ENCODE measurements at regions not wholly inside any gene's neighbourhood (a gene's known extent, or its start where the extent isn't known, plus 50 kb on each side); places are given as distances from the start of the nearest gene placed in this dataset.

DNA sequence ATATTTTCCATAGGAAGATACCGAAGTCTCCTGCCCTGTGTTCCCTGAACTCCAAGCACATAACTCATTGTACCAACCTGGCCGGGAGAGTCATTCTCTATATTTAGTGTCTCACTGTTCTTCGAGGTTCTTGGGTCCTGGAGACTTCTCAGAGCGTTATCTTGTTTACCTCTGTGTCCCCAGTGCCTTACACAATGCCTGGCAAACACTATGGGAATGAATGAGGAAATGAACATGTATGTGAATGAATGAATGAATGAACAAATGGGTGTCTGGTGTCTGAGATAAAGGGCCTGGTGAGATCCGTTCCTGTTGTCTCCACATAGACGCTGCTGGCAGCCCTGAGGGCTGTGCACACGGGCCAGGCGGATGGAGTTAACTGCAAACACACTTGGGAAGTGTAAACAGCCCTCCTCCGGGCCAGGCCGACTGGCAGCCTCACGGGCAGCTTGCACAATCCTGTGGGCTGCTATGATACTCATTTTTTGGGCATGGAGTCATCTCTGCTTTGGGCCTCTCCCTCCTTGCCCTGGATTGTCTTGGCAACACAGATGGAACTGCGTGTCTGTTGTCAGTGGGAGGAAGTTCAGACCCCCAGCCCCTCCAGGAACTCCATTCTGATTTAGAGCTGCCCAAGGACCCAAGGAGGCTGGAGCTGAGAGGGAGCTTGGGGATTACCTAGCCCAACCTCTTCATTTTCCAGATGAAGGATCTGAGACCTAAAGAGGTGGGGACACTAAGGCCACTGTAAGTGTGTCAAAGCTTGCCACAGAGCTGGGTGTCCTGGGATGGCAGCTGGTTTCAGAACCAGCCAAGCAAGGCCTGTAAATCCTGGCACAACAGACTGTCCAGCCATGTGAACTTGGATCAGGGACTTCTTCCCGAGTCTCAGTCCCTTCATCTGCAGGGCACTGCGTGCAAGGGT is 124.4 kb downstream of the INHBB start:
- Histone ChIP-seq H3K4me3 (ENCODE audit: low read depth in 1 of 2, low read length in 2 of 2) (no peak overlapping the region), H3K27me3 (ENCODE audit: insufficient read depth, low read length, poor library complexity) (no peaks in the 10 kb centered on the region), H3K27ac (ENCODE audit: low read length) (no peak overlapping the region), H2AFZ (ENCODE audit: low read depth, low read length) (no peak overlapping the region), H3K4me2 (ENCODE audit: insufficient read depth, low read length) (no peak overlapping the region), H3K4me1 (ENCODE audit: insufficient read depth, low read length) (no peaks in the 10 kb centered on the region), H3K9me3 (ENCODE audit: insufficient read depth, low read length, severe bottlenecking) (no peaks in the 10 kb centered on the region), H4K20me1 (ENCODE audit: insufficient read depth, low read length) (no peaks in the 10 kb centered on the region), H3K79me2 (ENCODE audit: insufficient read depth, low read length) (no peaks in the 10 kb centered on the region), H3K9ac (ENCODE audit: low read depth, low read length) (no peak overlapping the region), H3K36me3 (ENCODE audit: insufficient read depth, low read length) (no peaks in the 10 kb centered on the region)
- ATAC-seq (ENCODE audit: insufficient read depth, low read depth) (no peak), DNase-seq (no peak)
- TF ChIP-seq EZH2 (IDR thresholded peaks at IDR 0.05; ENCODE audit: borderline replicate concordance, low read depth, low read length, severe bottlenecking), result no peak
- TF ChIP-seq, protein P1, sequence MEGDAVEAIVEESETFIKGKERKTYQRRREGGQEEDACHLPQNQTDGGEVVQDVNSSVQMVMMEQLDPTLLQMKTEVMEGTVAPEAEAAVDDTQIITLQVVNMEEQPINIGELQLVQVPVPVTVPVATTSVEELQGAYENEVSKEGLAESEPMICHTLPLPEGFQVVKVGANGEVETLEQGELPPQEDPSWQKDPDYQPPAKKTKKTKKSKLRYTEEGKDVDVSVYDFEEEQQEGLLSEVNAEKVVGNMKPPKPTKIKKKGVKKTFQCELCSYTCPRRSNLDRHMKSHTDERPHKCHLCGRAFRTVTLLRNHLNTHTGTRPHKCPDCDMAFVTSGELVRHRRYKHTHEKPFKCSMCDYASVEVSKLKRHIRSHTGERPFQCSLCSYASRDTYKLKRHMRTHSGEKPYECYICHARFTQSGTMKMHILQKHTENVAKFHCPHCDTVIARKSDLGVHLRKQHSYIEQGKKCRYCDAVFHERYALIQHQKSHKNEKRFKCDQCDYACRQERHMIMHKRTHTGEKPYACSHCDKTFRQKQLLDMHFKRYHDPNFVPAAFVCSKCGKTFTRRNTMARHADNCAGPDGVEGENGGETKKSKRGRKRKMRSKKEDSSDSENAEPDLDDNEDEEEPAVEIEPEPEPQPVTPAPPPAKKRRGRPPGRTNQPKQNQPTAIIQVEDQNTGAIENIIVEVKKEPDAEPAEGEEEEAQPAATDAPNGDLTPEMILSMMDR (IDR thresholded peaks at IDR 0.05; ENCODE audit: borderline replicate concordance, extremely low read depth, low read length, poor library complexity, severe bottlenecking), result no peak

DNA sequence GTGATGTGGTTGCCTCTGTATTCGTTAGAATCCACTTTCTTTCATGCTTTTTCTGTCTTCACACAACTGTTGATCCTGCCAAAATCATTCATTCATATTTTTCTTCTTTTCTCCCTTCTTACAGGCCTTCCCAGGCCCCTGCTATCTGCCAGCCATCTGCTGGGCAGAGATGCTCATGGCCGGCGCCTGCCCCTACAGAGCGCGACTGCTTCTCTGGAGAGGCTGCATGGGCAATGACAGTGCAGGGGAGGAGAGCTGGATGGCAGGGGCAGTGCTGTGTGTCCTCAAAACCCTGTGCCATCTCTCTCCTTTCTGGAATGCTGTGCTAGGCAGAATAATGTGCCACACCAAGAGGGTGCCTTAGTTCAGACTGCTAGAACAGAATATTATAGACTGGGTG is 125.2 kb downstream of the INHBB start:
- H3K27ac ChIP-seq (ENCODE audit: low read length), result no peak overlapping the region

DNA sequence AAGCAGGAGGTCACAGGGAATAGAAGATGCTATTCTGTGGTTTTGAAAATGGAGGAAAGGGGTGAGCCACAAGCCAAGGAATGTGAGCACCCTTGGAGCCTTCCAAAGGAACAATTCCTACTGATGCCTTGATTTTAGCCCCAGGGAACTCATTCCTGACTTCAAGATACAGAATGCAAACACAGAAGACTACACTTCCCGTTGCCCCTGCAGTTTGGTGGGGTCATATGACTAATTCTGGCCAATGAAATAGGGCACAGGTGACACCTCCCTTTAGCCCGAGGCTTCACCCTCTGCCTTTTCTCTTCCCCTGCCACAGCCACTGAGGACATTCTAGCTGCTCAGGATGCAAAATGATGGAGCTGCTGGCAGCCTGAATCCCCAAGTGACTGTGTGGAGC is 126.1 kb downstream of the INHBB start:
- Histone ChIP-seq H4K20me1 (ENCODE audit: insufficient read depth, low read length) (no peaks in the 10 kb centered on the region), H2AFZ (ENCODE audit: low read depth, low read length) (no peak overlapping the region), H3K79me2 (ENCODE audit: insufficient read depth, low read length) (no peaks in the 10 kb centered on the region), H3K36me3 (ENCODE audit: insufficient read depth, low read length) (no peaks in the 10 kb centered on the region), H3K27ac (ENCODE audit: low read length) (no peak overlapping the region), H3K9ac (ENCODE audit: low read depth, low read length) (no peak overlapping the region), H3K4me2 (ENCODE audit: insufficient read depth, low read length) (no peak overlapping the region), H3K4me3 (ENCODE audit: low read depth in 1 of 2, low read length in 2 of 2) (no peak overlapping the region), H3K4me1 (ENCODE audit: insufficient read depth, low read length) (no peaks in the 10 kb centered on the region), H3K27me3 (ENCODE audit: insufficient read depth, low read length, poor library complexity) (no peaks in the 10 kb centered on the region), H3K9me3 (ENCODE audit: insufficient read depth, low read length, severe bottlenecking) (no peaks in the 10 kb centered on the region)
- TF ChIP-seq EZH2 (IDR thresholded peaks at IDR 0.05; ENCODE audit: borderline replicate concordance, low read depth, low read length, severe bottlenecking), result no peak
- TF ChIP-seq, protein P1 (IDR thresholded peaks at IDR 0.05; ENCODE audit: borderline replicate concordance, extremely low read depth, low read length, poor library complexity, severe bottlenecking), result no peak
- ATAC-seq (ENCODE audit: insufficient read depth, low read depth) (no peak), DNase-seq (no peak)

More for the DNA sequence above, 125.2 kb downstream of the INHBB start:
- Histone ChIP-seq H3K4me2 (ENCODE audit: insufficient read depth, low read length) (no peak overlapping the region), H3K79me2 (ENCODE audit: insufficient read depth, low read length) (no peaks in the 10 kb centered on the region), H3K36me3 (ENCODE audit: insufficient read depth, low read length) (no peaks in the 10 kb centered on the region), H3K9me3 (ENCODE audit: insufficient read depth, low read length, severe bottlenecking) (no peaks in the 10 kb centered on the region), H3K4me1 (ENCODE audit: insufficient read depth, low read length) (no peaks in the 10 kb centered on the region), H3K4me3 (ENCODE audit: low read depth in 1 of 2, low read length in 2 of 2) (no peak overlapping the region), H4K20me1 (ENCODE audit: insufficient read depth, low read length) (no peaks in the 10 kb centered on the region), H2AFZ (ENCODE audit: low read depth, low read length) (no peak overlapping the region), H3K27me3 (ENCODE audit: insufficient read depth, low read length, poor library complexity) (no peaks in the 10 kb centered on the region), H3K9ac (ENCODE audit: low read depth, low read length) (no peak overlapping the region)
- TF ChIP-seq, protein P1 (IDR thresholded peaks at IDR 0.05; ENCODE audit: borderline replicate concordance, extremely low read depth, low read length, poor library complexity, severe bottlenecking), result no peak
- no peak for TF ChIP-seq EZH2 (IDR thresholded peaks at IDR 0.05; ENCODE audit: borderline replicate concordance, low read depth, low read length, severe bottlenecking)
- DNase-seq (no peak), ATAC-seq (ENCODE audit: insufficient read depth, low read depth) (no peak)
